AG09319 (cell line): ENCODE measurements at regions not wholly inside any gene's neighbourhood (a gene's known extent, or its start where the extent isn't known, plus 50 kb on each side); places are given as distances from the start of the nearest gene placed in this dataset.

Source experiments
- DNase-seq: peaks from one replicate; pipeline ENCODE4 v3.0.0-alpha.2; 2010; ENCODE audit warnings: low read depth; ENCODE audit errors: extremely low read depth
- TF ChIP-seq, protein P1 (sequence below): IDR thresholded peaks from 2 replicates; pipeline ENCODE4 v1.5.1; 2011; ENCODE audit warnings: low read depth, mild to moderate bottlenecking, inconsistent platforms, low read length, moderate library complexity

DNA sequence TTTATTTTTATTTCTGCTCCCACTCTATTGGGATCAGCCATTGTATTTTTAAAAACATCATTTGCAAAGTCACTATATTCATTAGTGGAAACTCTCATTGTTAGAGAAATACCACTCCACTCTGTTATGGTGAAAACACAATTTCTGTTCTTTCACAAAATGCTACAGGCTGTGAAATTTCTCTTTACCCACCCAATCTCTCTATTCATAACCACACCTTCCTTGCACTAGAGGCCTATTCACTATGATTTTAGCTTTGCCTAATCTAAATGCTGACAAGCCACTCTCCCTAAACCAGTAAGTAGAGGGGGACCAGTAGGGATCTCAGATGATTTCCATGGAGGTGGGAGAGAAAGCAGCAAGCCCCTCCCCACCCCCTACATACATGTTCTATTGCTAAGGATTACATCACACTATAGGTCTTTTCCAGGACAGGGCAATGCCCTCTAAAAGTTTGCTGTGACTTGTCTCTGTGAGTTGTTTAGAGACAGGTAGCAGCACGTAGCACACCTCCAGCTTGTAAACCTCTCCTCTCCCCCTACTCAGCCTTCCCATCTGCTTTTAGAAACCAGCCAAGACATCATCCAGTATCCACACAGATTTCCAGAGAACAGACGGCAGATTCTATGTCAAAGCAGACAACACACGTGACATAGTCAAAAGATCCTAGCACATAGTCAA, 58.3 kb upstream of the PPP1R3C start:
- DNase-seq: no peak
- TF ChIP-seq, protein P1, sequence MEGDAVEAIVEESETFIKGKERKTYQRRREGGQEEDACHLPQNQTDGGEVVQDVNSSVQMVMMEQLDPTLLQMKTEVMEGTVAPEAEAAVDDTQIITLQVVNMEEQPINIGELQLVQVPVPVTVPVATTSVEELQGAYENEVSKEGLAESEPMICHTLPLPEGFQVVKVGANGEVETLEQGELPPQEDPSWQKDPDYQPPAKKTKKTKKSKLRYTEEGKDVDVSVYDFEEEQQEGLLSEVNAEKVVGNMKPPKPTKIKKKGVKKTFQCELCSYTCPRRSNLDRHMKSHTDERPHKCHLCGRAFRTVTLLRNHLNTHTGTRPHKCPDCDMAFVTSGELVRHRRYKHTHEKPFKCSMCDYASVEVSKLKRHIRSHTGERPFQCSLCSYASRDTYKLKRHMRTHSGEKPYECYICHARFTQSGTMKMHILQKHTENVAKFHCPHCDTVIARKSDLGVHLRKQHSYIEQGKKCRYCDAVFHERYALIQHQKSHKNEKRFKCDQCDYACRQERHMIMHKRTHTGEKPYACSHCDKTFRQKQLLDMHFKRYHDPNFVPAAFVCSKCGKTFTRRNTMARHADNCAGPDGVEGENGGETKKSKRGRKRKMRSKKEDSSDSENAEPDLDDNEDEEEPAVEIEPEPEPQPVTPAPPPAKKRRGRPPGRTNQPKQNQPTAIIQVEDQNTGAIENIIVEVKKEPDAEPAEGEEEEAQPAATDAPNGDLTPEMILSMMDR: no peak

DNA sequence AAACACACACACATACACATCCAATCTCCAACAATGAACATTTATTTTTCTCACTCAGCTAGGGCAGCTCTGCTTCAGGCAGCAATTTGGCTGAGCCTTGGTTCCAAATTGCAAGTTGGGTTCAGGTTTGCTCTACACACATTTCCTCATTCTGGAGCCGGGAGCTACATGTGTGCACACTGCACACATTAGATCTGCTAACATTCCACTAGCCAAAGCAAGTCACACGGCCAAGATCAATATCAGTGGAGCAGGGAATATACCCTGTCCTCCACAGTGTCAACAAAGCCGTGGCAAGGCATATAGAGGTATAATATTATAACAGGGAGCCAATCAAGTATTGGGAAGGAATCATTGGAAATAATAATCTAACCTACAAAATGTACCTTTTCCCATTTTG, 57.5 kb upstream of the PPP1R3C start:
- TF ChIP-seq, protein P1: no peak
- no peak for DNase-seq

DNA sequence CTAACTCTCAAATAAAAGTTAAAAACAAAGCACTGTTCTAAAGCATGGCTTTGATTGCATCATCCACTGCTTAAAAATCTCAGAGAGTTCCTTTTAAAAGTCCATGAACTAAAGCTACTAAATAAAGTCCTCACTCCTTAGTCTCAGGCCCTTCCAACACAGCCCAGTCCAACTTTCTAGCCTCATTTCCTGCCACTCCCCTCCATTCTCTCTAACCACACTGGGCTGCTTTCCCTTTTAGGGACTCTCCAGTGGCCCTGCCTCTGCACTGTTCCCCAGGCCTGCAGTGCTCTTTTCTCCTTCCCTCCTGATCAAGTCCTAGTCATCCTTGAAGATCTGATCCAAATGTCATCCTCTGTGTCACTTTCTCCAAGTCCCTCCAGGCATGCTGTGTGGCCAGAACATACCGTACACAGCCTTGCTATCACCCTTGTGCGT, 56.9 kb upstream of the PPP1R3C start:
- DNase-seq: no peak
- TF ChIP-seq, protein P1: no peak

DNA sequence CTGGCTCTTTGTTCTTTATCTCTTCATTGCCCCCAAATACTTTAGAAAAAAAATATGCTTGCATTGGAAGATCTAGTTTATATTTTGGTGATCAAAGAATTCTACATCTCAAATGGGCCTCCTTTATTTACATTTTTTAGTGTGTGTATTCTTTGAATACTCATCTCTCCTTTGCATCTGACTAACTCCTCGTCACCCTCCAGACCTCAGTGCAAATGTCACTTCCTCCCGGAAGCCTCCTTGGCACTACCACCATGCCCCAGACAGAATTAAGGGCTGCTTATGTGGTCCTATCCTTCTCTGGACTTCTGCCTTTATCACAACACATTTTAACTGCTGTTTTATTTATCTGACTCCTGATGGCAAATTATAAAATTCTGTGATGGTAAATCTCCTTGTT, 52.0 kb upstream of the PPP1R3C start:
- no peak for DNase-seq
- TF ChIP-seq, protein P1: no peak

DNA sequence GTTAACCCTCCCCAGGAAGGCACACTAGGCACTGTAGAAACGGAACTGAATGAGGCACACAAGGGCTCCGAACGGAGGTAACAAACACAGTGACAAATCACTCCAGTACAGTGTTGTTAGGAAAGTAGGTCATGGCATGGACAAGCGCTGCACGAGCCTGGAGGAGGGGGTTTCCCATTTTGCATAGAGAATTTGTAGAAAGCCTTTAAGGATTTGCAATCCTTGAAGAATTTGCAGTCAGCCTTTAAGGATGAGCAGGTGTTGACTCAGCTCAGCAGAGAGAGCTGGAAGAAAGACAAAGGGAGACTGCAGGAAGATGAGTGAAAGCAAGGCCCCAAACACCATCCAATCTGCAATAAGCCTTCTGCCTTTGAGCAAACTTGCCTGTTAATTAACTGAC, 51.1 kb upstream of the PPP1R3C start:
- TF ChIP-seq, protein P1: no peak
- no peak for DNase-seq

DNA sequence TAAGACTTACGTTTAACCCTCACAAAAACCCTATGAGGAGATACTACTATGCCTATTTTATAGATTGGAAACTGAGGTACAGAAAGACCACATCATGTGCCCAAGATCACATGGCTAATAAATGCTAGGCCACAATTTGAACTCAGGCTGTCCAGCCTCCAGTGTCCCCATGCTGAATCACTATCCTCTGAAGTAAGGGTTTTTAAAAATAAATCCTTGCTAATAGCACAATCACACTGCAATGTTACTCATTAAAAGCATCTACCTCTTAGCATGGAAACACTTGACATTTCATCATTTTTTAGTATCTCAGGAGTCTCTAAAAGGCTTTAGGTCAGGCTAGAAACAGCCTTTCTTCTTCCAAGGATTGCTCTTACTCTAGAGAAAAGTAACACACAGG, 50.0 kb upstream of the PPP1R3C start:
- no peak for DNase-seq
- TF ChIP-seq, protein P1: no peak
